HL-60/S4 treated with retinoic acid at 250 ng/mL for 4 days and 3 days (cell line): ENCODE measurements at regions not wholly inside any gene's neighbourhood (a gene's known extent, or its start where the extent isn't known, plus 50 kb on each side); places are given as distances from the start of the nearest gene placed in this dataset.
"Not testable (repeated sequence)": the region's sequence is repeated elsewhere in the genome, so short reads cannot be mapped to it uniquely, and the experiment has no call there.

Experiments
- in situ Hi-C: fragments of 300-500 bp; cut with MboI; formaldehyde crosslinking; loops from 2 replicates; pipeline ENCODE4 v1.7.0; 2022; ENCODE audit warnings: low sequenced_read_pairs

DNA sequence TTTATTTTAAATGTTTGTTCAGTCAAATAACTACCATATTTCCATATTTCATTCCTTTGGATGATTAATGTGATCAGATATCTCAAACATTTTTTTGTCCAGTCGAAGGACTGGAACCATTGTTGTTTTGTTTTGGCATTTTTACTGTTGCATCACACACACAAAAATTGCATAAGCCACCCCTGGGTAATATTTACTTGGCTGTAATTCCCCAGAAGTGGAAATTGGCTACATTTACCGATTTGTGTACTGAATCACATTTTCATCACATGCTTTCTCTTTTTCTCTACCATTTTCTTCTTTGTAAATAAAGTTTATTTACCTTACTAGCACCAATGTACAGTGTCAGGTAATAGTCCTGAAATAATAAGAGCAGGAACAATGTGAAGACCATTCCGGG, 1729.7 kb upstream of the WWC1 start:
- in situ Hi-C loops, result no loop called here

DNA sequence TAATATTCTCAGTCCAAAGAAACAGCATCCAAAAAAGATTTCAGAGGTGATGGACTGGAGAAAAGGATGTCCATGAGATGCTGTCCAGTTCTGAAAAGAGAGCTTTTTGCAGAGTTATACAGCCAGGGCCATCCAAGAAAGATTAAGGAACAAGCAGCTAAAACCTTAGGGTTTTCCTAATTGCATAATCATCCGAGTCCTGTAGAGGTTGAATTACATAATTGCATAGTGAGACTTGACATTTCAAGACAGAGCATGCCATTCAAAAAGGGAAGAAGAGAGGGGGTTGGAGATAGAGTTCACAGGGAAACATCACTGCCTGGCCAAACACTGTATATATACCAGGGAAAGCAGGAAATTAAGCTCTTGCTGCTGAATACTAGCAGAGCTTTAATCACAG, 1729.2 kb upstream of the WWC1 start:
- in situ Hi-C loops, result no loop called here

DNA sequence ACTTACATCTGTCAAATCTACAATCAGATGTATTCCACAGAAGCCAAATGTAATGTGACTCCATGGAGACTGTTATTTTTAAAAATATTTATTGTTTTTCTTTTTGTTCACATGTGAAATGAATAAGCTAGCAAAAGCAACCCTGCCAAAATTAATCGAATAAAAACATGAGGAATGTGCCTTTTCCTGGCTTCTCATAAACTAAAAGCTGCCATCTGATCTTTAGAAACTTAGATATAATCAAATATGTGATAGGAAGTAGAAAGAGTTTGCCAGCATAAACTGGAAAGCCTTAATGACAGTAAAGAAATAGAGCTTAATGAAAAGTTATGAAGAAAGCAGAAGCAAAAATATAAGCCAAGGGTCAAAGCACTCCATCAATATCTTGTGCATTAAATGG, 1724.7 kb upstream of the WWC1 start:
- in situ Hi-C loops, result no loop called here

DNA sequence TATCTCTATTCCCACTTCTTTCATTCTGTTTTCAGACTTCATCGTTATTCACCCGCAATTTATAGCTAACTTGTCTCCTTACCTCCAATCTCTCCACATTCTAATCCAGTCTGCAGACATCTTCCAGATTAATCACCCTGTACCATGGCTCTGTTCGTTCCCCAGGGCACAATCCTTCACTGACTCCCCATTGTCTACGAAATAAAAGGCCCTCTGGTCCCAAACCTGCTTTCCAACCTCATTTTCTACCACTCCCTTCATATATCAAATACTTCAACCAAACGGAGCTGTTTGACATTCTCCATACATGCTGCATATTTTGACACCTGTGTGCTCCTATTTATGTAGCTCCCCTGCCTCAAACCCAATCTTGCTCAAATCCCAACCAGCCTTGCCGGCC, 1720.6 kb upstream of the WWC1 start:
- in situ Hi-C loops, result no loop called here

DNA sequence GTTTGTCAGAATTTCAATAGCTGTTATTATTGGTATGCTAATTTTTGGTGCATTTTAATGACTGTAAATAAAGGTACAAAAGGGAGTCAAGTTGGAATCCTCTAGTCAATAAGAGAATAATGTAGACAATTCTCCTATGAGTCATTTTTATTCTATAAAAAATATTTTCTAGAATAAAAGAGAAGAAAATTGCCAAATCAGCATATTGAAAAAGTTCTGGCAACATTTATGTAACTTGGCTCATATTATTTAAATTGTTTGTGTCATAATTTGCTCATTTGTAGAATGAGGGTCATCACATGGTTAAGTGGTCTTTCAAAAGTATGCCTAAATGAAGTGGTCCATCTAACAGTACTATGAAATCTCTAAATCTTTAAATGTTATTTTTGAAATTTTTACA, 1719.8 kb upstream of the WWC1 start:
- in situ Hi-C loops, result no loop called here

DNA sequence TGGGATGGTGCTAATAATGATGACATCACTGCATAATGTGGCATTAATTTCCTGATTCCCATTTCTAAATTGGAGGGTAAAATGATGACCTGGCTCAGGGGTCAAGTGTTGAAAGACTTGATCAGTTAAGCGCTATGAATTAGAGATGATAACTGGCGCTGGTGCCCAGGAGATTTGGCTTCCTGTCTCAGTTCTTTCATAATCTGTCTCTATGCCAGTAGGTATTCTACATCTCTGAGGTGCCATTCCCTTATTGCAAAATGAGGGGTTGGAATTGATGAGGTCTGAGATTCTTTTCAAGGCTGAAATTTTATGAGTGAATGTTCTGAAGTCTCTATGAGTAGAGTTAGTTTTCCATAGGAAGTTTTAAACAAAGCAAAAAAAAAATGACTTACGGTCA, 1715.1 kb upstream of the WWC1 start:
- in situ Hi-C loops, result no loop called here

DNA sequence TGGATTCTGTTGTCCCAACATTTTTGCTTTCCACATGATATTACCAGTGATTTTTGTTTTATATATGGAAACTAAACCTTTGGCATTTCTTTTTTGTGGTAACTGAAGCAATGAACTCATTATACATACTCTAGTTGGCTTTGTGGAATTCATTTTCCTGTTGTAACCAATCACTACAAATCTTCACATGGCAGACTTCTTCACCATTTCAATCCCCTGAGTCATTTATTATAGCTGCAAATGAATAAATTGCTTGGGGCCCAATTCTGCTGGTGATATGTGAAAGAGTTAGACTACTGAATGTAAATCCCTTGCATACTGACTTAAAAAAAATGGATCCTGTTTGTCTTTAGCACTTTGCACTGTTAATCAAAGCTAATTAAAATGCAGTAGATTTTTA, 1709.6 kb upstream of the WWC1 start:
- in situ Hi-C loops, result no loop called here

DNA sequence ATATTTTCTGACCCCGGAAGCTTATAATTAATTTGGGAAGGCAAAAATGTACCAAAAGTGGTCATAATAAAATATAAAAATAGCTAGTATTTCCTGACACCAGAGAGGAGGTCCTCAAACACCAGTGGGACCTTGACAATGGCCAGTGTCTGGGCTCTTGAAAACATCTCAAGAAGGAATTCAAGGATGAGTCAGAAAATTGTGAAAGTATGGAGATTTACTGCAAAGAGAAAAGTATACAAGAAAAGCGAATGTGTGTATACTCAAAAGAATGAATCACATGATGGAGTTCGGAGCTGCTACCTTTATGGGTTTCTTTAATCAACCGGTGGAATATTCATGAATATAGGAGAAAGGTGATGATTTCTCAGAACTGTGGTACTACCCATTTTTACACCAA, 1709.0 kb upstream of the WWC1 start:
- in situ Hi-C loops, result no loop called here

DNA sequence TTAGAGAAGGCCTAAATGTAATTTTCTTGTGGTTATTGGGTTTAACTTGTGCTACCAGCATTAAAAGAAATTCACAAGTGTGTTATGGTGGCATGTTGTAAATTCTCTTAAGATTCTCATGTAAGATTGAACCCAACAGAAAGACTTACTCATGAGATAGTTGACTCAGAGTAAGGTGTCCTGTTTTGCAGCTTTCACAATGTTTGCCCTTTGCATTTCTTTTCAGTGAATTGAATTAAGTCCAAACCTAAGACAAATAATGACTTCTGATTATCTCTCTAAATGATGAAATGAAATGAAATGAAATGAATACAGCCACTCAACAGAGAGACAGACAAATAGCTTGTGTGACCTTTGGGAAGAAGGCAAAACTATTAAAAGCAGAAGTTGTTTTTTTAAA, 1696.9 kb upstream of the WWC1 start:
- in situ Hi-C loops, result no loop called here

DNA sequence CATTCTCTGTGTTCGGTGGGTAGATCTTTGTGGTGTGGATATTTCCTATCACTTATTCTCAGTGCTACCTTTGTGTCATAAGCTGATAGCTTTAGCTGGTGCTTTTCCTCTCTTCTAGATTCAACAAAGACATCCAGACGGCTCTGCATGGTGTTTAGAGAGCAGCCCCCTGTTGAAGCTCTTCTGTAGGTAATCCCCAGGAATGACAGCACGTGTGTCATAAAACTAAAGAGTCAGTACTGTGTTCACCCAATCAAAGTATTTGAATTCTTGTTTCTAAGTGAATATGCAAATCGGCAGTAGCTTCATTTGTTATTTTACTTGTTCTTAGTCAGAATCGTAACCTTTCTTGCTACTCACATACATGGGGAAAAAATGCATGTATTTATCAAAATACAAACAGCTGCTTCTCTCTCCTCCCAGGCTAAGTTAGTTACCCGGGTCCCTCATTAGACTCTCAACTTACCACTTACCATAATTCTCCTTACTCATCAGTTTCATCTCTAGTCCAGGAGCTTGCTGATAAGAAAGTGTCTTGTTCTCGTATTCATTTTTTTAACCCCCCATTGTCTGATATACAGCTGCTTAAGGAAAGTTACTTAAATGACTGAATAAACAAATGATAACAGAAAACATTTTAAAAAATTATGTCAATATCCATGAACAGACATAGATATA, 1696.0 kb upstream of the WWC1 start:
- in situ Hi-C loops, result no loop called here

DNA sequence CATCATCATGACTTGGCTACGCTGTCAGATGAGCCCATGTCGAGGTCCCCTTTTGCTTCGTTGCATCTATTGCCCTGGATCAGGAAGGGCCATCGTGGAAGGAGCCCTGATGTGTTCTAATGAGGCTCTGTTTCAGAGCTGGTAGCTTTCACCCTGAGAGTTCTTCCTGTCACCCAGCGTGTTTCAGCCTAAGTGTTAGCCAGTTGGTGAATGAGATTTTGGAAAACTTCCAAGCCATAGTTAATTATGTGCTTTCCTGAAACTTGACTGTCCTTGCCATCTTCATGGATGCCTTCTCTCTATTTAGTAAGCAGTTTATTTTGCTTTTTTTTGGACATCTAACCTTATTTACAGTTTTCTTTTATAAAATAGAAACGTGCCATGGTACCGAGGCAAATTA, 1695.4 kb upstream of the WWC1 start:
- in situ Hi-C loops, result no loop called here

DNA sequence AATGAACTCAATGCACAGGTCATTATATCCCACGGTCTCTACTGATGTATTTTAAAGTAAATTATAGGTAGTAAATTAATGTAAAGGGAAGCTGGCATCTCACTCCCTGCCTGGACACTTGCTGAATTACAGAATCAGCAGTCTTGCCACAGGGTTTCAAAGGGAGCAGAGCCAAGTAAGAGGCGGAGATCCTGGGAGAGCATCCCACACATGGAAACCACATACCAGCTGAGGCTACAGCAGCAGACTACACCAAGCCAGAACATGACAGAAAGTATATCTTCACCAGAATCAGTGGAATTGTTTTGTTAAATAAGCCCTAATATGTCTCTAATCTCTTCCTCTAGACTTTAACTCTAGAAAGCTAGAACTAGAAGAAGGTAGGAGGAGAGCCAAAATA, 1689.2 kb upstream of the WWC1 start:
- in situ Hi-C loops, result no loop called here

DNA sequence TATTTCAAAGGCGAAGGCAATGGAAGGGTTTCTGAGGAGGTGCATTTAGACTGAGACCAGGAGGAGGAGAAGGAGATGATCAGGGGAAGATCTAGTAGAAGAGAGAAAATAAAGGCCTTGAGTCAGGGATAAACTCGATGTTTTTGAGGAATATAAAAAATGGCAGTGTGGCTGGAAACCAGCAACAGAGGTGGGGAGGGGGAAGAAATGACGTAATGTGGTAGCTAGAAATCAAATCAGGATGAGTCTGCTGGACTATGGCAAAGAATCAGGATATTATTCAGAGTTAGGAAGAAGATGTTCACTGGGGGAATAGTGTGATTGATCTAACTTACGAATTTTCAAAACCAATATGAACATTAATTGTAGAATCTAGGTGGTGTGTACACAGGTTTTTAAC, 1673.9 kb upstream of the WWC1 start:
- in situ Hi-C loops, result no loop called here

DNA sequence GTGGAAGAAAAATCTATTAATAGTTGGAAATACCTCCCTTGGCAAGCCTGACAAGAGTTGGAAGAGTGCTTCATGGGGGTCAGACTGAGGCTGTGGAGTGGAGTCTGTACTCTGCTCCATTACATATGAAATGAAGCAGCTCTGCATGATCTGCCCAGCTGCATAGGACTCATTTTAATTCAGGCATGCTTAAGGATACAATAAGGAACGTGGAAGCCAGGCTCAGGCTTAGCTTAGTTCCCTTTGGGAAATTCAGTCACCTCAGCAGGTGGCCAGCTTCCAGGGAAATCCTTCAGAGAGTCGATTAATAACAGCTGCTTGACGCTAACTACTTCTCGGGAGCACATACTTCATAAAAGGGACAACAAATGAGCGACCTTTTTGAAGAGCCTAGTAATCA, 1672.9 kb upstream of the WWC1 start:
- in situ Hi-C loops, result no loop called here

DNA sequence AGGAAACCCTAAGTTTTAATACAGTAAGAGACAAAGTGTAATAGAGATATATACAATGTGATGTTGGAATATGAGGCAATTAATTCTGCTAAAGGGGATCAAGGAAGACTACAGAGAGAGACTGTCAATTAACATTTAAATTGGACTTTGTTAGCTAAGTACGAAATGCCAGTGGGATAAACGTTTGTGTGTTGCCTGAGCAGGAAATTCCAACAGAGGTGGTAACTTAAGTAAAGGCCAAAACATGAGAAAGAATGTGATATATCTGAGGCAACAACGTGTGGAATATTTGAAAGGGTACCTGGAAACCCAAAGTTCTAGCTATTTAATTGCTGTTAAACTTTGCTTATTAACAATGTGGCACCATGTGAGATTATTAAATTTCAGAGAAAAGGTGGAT, 1666.9 kb upstream of the WWC1 start:
- in situ Hi-C loops, result no loop called here

DNA sequence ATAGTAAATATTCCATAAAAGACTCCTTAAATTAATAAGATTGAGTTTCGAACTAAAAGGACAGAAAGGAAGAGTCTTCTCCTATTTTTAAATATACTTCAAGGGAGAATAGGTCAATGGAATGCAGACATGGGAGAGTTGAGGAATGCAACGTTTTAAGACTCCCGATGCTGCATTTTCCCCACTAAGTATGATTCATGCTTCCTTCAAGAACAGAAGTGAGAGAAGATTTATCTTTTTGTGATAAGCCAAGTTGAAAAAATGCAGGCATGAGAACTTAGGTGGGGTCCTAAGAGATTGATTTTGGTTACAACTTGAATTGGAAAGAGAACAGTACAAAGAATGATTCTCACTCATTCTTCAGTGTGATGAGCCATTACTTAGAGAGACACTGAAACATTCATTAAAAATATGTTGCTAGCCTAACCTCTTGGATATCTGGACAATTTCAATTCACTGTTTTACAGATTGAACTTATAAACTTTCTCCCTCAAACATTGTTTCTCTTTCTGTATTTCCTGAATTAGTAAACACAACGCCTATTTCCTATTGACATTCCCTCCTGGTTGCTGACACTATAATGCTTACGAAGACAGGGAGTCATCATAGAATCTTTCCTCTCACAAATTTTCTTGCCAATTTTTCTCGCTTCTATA, 1666.1 kb upstream of the WWC1 start:
- in situ Hi-C loops, result no loop called here

DNA sequence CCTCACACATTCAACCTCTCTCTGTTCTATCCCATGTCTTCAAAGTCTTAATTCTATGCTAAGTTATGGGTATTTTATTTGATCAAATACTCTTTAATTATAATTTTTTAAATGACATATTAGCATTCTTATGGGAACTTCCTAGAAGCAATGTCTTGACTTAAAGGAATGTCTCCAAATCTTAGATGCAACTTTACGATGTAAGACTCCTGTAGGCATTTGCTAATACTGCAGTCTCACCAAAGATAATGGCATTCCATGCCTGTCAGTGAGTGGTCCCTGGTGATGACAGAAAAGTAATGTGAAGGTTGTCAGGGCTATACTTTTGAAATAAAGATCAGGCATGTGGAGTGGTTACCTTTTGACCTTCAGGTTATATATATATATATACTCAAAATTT, 1654.2 kb upstream of the WWC1 start:
- in situ Hi-C loops, result no loop called here

DNA sequence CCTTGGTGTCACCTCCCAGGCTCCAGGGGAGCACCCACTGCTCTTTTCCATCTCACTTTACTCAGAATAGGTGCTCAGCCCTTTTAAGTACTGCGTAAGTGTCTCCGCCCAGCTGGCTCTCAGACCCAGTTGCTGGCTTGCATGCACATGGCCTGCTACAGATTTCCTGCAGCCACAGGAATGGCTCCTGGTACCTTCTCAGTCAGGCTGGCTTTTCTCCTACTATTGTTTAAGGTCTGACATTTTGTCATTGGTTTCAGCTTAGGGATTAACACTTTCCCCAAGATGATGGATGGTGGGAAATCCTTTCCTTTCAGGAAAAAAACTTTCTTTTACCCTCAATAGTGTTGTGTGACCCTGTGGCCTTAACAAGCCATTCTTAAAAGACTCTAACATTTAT, 1652.3 kb upstream of the WWC1 start:
- in situ Hi-C loops, result no loop called here

DNA sequence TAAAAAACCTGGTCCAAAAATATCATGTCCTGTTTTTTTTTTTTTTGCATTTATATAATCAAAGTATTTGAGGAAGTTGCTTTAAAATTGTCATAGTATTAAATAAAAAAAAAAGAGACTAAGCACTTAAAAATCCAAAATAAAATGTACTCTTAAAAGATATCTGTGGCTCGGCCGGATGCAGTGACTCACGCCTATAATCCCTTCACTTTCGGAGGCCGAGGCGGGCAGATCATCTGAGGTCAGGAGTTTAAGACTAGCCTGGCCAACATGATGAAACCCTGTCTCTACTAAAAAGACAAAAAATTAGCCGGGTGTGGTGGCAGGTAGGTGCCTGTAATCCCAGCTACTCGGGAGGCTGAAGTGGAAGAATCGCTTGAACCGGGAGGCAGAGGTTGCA, 1651.3 kb upstream of the WWC1 start:
- in situ Hi-C loops, result not testable (repeated sequence)

DNA sequence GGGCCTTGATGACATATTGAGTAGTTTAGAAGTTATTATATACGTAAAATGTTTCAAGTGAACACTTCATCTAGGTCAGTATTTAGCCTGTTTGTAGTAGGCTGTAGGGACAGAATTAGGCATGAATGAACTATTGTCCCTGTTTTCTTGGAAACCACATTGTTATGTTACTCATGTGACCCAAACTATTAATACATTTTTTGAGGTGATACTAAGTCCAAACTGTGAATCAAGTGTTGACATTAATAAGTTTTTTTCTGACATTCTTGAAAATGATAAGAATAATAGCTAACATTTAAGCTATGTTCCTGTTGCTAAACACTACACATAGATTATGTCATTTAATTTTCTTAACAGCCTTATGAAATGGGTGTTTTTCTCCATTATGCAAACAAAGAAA, 1642.7 kb upstream of the WWC1 start:
- in situ Hi-C loops, result no loop called here

DNA sequence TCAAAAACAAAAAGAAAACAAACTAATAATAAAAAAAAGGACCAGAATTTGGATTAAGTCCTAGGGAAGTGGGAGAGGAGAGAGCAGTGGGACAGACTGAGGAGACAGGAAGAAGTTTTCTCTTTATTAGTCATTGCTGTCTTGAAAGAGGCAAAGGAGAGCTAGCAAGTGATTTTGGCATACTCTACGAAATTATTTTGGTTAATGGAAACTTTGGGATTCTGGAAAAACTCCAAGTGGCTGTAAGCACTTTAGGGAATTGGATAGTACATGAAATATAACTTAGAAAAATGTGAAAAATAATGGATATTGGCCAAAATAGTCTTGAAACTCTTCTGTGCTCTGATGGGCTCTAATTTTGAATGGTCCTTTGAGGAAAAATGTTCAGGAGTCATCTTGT, 1641.8 kb upstream of the WWC1 start:
- in situ Hi-C loops, result no loop called here

DNA sequence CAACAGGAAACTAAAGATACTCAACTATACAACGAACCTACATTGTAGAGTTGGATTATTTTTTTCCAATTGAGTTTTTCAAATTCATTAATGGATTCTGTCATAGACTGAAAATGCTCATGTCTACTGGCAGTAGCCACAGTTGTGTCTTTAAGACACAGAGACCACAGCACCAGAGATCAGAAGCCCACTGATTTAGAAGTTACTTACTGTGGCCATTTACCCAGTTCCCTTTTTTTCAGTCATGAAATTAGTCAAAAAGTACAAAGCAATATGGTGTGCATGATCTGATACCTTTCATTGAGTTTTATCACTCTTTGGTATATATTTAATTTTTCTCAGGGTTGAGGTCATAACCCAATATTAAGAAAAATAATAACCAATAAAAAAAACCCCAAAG, 1640.2 kb upstream of the WWC1 start:
- in situ Hi-C loops, result no loop called here

DNA sequence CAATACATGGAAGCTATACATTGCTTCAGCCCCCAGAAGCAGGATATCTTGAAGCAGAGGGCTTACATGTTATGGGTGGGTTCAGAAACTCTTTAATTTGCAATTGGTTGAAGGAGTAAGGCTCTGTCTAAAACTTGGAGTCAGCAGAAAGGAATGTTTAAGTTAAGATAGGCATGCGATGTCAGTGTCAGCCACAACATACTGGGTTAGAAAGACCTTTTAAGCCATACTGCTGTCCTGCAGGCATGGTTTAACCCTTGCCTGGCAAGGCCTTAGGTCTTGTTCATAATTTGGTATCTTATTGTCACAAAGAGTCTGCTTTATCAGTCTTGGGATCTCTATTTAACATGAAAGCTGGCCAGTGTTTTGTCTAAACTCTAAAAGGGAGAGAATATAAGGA, 1619.6 kb upstream of the WWC1 start:
- in situ Hi-C loops, result no loop called here
